Heart left ventricle (tissue), 16 donors: ENCODE measurements at regions not wholly inside any gene's neighbourhood (a gene's known extent, or its start where the extent isn't known, plus 50 kb on each side); places are given as distances from the start of the nearest gene placed in this dataset.

ENCODE experiments used
- ATAC-seq, 4 donors: fragments of 200-7000 bp; cut with Tn5 transposase; one replicate each; pipeline ENCODE4 v1.9.1; 2020 to 2022; ENCODE audit warnings: moderate library complexity in 4 of 4, mild to moderate bottlenecking in 3 of 4, moderate number of reproducible peaks in 1 of 4
- DNase-seq, 5 donors: peaks; one replicate each; pipeline ENCODE4 v3.0.0-alpha.2; 2020
- H3K27ac ChIP-seq, 12 donors: fragments of 200-600 bp; sonication (generic) in 4 of 12; one replicate each; pipeline versions ENCODE4 v1.5.0 to v1.8.0; 2016 to 2022; ENCODE audit warnings: mild to moderate bottlenecking in 2 of 12
- H3K27me3 ChIP-seq, 9 donors: fragments of 200-600 bp; sonication (generic) in 2 of 9; one replicate each; pipeline versions ENCODE4 v1.5.1 to v1.8.0; 2016 to 2022; ENCODE audit warnings: mild to moderate bottlenecking in 3 of 9
- H3K36me3 ChIP-seq, 9 donors: fragments of 200-600 bp; sonication (generic) in 2 of 9; one replicate each; pipeline versions ENCODE4 v1.5.0 to v1.8.0; 2018 to 2022; ENCODE audit warnings: mild to moderate bottlenecking in 2 of 9
- H3K4me1 ChIP-seq, 12 donors: fragments of 200-600 bp; sonication (generic) in 4 of 12; one replicate each; pipeline versions ENCODE4 v1.5.0 to v1.8.0; 2016 to 2022; ENCODE audit warnings: mild to moderate bottlenecking in 3 of 12
- H3K4me3 ChIP-seq, 12 donors: fragments of 200-600 bp; sonication (generic) in 4 of 12; one replicate each; pipeline versions ENCODE4 v1.5.0 to v1.8.0; 2017 to 2022; ENCODE audit warnings: mild to moderate bottlenecking in 9 of 12, moderate library complexity in 4 of 12
- H3K9me3 ChIP-seq, 12 donors: fragments of 200-600 bp; sonication (generic) in 4 of 12; one replicate each; pipeline versions ENCODE4 v1.5.0 to v1.8.0; 2016 to 2022; ENCODE audit warnings: mild to moderate bottlenecking in 1 of 12
- CTCF ChIP-seq, 12 donors: fragments of 200-600 bp; sonication (generic) in 4 of 12; IDR thresholded peaks; one replicate each; pipeline versions ENCODE4 v1.5.0 to v1.8.0; 2018 to 2022; ENCODE audit warnings: antibody characterized with exemption in 12 of 12, mild to moderate bottlenecking in 5 of 12
- POLR2A ChIP-seq, 2 donors: fragments of 450-650 bp; IDR thresholded peaks; one replicate each; pipeline ENCODE4 v1.6.1; 2017; ENCODE audit warnings: antibody characterized with exemption in 2 of 2, mild to moderate bottlenecking in 2 of 2, moderate library complexity in 2 of 2
- WGBS, 4 donors: extraction: QIAGEN DNeasy Blood & Tissue Kit in 2 of 4; methylation state at CpG; one replicate each; pipeline versions ENCODE4 v1.1.5 to v1.1.7; 2013 to 2018; 5-methylcytosine and 5-hydroxymethylcytosine counted together
- intact Hi-C, 10 donors: fragments of 100-400 bp; cut with DNase I; formaldehyde crosslinking; loops; one replicate each; pipeline versions ENCODE4 v1.11.1 to v1.14.2; 2022
- donor health status: ischemic (EF 13 %, LVEDD 7.1; RV severe dilation, severe dysfunction).
- donor health status: healthy with polysubstance abuse.
- donor health status: DM: no; HTN: yes; CAD: no.
- donor health status: DM: no; HTN: no; CAD: no.
- donor health status: ischemic (EF 25% LVEDD 6.9; RV normal size, moderate dysfunction).
- donor health status: ischemic (EF 25% LVEDD 5.7; RV mildly dilated, moderate dysfunction).
- donor health status: healthy.
- donor health status: DM: yes; HTN: yes; CAD: no.
- donor health status: ischemic (EF 35%, LVEDD 5.7; RV mildly dilated, moderate dysfunction).
- donor health status: nonischemic (EF 11% LVEDD 7.7; RV severe dilation, severe dysfunction).
- donor health status: DM: yes; HTN: yes; CAD: no.
- donor health status: PGD.
- donor health status: ischemic (EF 29% LVEDD 5.4; RV normal size, mild dysfunction).
- donor health status: nonischemic (EF 23%, LVEDD 6.1; RV moderate dilation, normal function).

GRCh38 chr3:165507060-165507459 lies 310.9 kb upstream of the SLITRK3 start:
- TF ChIP-seq CTCF (IDR thresholded peaks at IDR 0.05) = no peak
- TF ChIP-seq POLR2A (IDR thresholded peaks at IDR 0.05) = no peak
- H3K27ac ChIP-seq = no peak overlapping the region
- H3K4me1 ChIP-seq = no peaks in the 10 kb centered on the region
- no peak for ATAC-seq
- H3K4me3 ChIP-seq = no peak overlapping the region
- H3K9me3 ChIP-seq = peaks cover 0 to 12% (median 3%) of the 10 kb centered on the region in 12 donors
- no peaks in the 10 kb centered on the region for H3K27me3 ChIP-seq
- H3K36me3 ChIP-seq = no peaks in the 10 kb centered on the region
- intact Hi-C loops = no loop called here
- DNase-seq = no peak
- 78 to 85% (median 84%) methylated on average over 1 of the region's 1 CpG for WGBS, 4 donors

GRCh38 chr3:165505657-165506056 lies 309.5 kb upstream of the SLITRK3 start:
- H3K36me3 ChIP-seq = no peaks in the 10 kb centered on the region
- DNase-seq = no peak
- intact Hi-C loops = no loop called here
- peaks cover 0 to 12% (median 0%) of the 10 kb centered on the region in 12 donors for H3K9me3 ChIP-seq
- no peaks in the 10 kb centered on the region for H3K4me1 ChIP-seq
- no peak for ATAC-seq
- TF ChIP-seq POLR2A (IDR thresholded peaks at IDR 0.05) = no peak
- TF ChIP-seq CTCF (IDR thresholded peaks at IDR 0.05) = no peak
- no peak overlapping the region for H3K4me3 ChIP-seq
- H3K27me3 ChIP-seq = no peaks in the 10 kb centered on the region
- H3K27ac ChIP-seq = no peak overlapping the region

GRCh38 chr3:165504554-165504953 lies 308.4 kb upstream of the SLITRK3 start:
- Histone ChIP-seq H3K27ac (no peak overlapping the region), H3K36me3 (no peaks in the 10 kb centered on the region), H3K9me3 (peaks cover 0 to 12% (median 0%) of the 10 kb centered on the region in 12 donors), H3K27me3 (no peaks in the 10 kb centered on the region), H3K4me3 (no peak overlapping the region), H3K4me1 (no peaks in the 10 kb centered on the region)
- no peak for TF ChIP-seq CTCF (IDR thresholded peaks at IDR 0.05)
- no peak for TF ChIP-seq POLR2A (IDR thresholded peaks at IDR 0.05)
- no peak for ATAC-seq
- WGBS, 4 donors = 80 to 92% (median 85%) methylated on average over 1 of the region's 1 CpG
- intact Hi-C loops = no loop called here
- no peak for DNase-seq

- H3K4me3 ChIP-seq = no peak overlapping the region
- intact Hi-C loops = no loop called here
- H3K36me3 ChIP-seq = no peaks in the 10 kb centered on the region
- ATAC-seq = no peak
- no peaks in the 10 kb centered on the region for H3K27me3 ChIP-seq
- DNase-seq = no peak
- H3K9me3 ChIP-seq = peaks cover 0 to 12% (median 0%) of the 10 kb centered on the region in 12 donors
- no peak for TF ChIP-seq CTCF (IDR thresholded peaks at IDR 0.05)
- TF ChIP-seq POLR2A (IDR thresholded peaks at IDR 0.05) = no peak
- no peaks in the 10 kb centered on the region for H3K4me1 ChIP-seq
- WGBS, 4 donors = 73 to 80% (median 80%) methylated on average over 4 of the region's 4 CpGs
- no peak overlapping the region for H3K27ac ChIP-seq
Measured at GRCh38 chr3:165503825-165504224, 307.6 kb upstream of the SLITRK3 start.
